Activated effector memory CD4-positive, alpha-beta T cell treated with Interleukin-2 at 50 U/mL for 16 hours (primary cell): ENCODE measurements at regions not wholly inside any gene's neighbourhood (a gene's known extent, or its start where the extent isn't known, plus 50 kb on each side); places are given as distances from the start of the nearest gene placed in this dataset.

Experiments
- DNase-seq: peaks from one replicate; pipeline ENCODE4 v3.0.0-alpha.2; 2020

- DNase-seq = no peak
Measured at GRCh38 chrX:124529786-124530185, 183.4 kb downstream of the SH2D1A start.

DNA sequence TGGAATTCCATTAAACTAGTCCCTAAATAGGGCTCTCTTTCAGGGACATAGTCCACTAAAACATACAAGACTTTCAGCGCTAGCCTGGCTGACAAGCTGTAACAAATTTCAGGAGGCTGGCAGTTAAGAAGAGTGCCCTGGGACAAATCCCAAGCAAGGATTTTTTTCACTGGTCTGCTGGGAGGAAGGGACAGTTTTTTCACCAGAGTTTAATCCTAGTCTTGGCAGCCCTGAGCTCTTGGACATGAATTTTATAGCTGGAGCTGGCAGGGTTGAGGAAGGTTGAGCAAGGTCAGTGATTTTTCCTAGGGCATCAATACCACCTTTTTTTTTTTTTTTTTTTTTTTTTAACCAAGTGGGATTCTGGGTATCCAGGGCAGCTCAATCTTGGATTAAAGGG is 184.4 kb downstream of the SH2D1A start:
- DNase-seq = no peak

- DNase-seq = no peak
Measured at GRCh38 chrX:124534536-124534935, 188.2 kb downstream of the SH2D1A start.

GRCh38 chrX:124540474-124540873 is 194.1 kb downstream of the SH2D1A start:
- DNase-seq = no peak

GRCh38 chrX:124548571-124548970 is 202.2 kb downstream of the SH2D1A start:
- no peak for DNase-seq

- DNase-seq = no peak
Measured at GRCh38 chrX:124555036-124555595, 208.8 kb downstream of the SH2D1A start.

- DNase-seq = no peak
Measured at GRCh38 chrX:124557976-124558375, 211.6 kb downstream of the SH2D1A start.

DNA sequence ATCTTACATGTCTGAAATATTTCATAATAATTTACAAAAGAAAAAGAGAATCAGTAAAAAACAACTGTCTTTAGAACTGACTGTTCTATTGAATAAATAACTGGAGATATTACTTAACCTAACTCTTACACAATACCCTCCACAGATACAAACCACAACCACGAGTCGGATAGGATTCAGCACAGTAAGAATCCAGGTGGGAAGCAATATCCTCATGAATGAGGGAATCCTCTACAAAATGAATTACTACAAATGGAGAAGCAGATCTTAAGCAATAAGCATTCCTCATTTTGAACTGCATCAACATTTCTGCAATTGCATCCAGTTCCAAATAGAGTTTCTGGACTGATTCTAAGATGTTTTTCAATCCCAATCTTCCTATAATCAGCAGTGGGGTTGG is 227.1 kb downstream of the SH2D1A start:
- no peak for DNase-seq

GRCh38 chrX:124592744-124593143 is 246.4 kb downstream of the SH2D1A start:
- DNase-seq = no peak

GRCh38 chrX:124594017-124594651 is 247.8 kb downstream of the SH2D1A start:
- DNase-seq = no peak

GRCh38 chrX:124605511-124605910 is 259.1 kb downstream of the SH2D1A start:
- no peak for DNase-seq

DNA sequence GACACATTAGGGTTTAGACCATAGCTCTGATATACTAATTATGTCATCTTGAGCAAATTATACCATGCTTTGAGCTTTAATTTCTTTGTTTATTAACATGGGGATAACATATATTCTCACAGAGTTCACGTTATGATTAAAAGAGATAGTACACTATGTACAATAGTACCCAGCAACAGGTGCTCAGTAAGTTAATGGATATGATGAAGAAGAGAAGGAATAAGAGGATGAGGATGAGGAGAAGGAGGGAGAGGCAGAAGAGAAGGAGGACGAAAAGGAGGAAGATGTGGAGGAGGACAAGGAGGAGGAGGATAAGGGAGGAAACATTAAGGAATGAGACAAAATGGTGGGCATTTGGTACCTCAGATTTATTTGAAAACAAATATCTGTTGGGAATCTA is 260.4 kb downstream of the SH2D1A start:
- DNase-seq = no peak

- no peak for DNase-seq
Measured at GRCh38 chrX:124619710-124620109, 273.3 kb downstream of the SH2D1A start.

GRCh38 chrX:124634363-124634762 is 288.0 kb downstream of the SH2D1A start:
- DNase-seq = no peak

DNA sequence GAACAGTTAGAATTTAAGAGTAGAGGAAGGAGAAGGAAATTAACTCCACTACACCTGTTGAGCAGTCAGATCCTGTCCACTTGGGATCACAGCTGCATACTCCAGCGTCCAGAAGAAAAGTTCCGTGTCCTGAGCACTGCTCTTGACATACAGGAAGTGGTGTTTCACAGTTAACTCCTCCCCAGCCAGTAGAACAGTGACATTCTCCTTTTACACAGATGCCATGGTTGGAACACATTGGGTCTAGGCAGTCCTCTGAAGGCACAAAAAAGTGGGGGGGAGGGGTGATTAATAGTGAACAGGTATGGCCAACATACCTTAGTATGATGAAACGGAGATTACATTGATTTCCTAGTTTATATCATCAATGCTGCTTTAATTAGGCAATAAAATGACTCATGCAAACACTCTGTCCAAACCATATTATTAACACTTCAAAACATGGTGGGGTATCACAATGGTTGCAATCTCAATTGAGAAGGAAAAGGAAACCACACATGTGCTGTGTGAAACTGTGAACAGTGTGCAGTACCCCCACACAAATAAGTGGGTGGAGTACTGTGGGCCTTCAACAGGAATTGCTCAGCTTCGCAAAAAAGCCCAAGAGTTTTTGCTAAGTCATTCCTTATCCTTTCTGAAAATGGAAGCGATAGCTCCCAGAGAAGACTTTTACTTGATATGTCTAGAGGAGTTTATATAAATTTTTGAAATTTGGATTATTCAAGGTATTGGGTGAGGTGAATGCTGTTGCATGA is 295.6 kb downstream of the SH2D1A start:
- DNase-seq = no peak

- DNase-seq = no peak
Measured at GRCh38 chrX:124646403-124646802, 300.0 kb downstream of the SH2D1A start.

- DNase-seq = no peak
Measured at GRCh38 chrX:124651031-124651430, 304.7 kb downstream of the SH2D1A start.

GRCh38 chrX:124665621-124666400 is 319.4 kb downstream of the SH2D1A start:
- no peak for DNase-seq

DNA sequence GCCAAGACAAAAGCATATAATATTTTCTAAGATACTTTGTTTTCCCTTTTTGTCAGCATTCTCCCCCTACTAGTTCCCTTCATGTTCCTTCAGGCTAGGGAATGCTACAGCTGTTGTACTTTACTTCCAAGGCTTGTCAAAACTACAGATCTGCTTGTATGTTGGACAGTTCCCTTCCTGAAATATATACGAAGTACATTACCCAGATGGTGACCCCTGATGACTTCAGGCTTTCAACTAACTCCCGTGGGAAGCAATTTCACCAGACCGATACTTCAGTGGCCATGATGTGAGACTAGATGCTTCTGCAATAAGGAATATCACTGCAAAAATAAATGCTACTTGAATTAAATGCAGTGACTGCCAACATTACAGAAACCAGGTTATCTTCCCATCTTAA is 332.8 kb downstream of the SH2D1A start:
- DNase-seq = no peak

- no peak for DNase-seq
Measured at GRCh38 chrX:124680287-124680686, 333.9 kb downstream of the SH2D1A start.

DNA sequence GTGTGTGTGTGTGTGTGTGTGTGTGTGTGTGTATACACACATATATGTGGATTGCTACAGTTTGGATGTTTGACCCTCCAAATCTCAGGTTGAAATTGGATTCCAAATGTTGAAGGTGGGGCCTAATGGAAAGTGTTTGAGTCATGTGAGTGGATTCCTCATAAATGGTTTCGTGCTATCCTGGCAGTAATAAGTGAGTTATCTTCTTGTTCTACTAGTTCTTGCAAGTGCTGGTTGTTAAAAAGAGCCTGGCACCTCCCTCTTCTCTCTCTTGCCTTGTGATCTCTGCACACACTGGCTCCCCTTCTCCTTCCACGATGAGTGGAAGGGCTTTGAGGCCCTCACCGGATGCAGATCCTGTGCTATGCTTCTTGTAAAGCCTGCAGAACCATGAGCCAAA is 344.1 kb downstream of the SH2D1A start:
- DNase-seq = no peak

DNA sequence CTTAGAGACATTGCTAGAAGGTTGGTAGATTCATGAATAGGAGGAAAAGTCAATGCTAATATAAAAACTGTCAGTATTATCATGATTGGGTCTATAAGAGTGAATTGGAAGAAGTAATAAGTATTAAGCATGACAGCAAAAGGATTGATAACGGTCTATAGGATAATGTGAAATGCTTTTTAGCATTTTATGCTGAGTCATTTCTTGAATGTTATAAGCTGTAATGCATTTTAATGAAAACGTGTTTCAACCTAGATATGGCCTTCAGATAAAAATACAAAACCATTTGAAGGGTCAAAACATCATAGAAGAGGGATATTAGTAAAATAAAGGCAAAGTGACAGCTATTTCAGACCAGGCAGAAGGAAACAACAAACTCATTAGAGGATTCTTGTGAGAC is 353.5 kb downstream of the SH2D1A start:
- no peak for DNase-seq

DNA sequence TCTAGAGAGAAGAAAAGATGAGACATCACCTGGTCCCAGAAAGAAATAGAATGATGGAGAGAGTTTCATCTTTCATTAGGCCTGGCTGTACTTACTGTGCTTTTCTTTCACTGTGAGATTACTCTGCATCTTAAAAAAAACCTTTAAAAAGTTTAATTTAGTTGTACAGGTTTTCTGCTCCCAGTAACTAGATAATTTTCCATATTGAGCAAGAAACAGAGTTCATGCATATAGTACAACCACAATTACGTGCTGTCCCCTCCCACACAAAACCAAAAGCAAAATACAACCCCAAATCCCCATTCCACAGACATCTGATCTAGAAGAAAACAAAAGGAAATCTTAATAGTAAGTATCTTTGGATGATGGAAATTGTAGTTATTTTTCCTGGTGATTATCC is 371.2 kb downstream of the SH2D1A start:
- DNase-seq = no peak

DNA sequence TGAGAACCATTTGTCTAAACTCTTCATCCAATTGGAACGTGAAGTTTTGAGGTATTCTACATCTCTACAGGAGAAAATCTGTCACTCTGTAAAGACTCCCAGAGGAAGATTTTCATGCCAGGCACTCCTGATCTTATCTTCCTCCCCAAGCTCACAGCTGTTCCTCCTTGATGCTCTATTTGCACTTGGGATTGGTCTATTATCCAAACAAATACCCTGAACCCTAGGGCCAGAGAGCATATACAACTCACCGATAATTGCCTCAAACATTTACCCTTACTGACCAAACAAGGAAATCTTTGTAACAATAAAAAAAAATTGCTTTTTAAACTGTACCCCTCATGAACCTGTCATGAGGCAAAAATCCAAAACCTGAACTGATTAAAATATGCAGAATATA is 372.7 kb downstream of the SH2D1A start:
- no peak for DNase-seq
